Left ventricle myocardium inferior (tissue), 1 donor: ENCODE measurements at regions not wholly inside any gene's neighbourhood (a gene's known extent, or its start where the extent isn't known, plus 50 kb on each side); places are given as distances from the start of the nearest gene placed in this dataset.

ENCODE experiments used
- DNase-seq: peaks from one replicate; pipeline ENCODE4 v3.0.0-alpha.2; 2020
- H3K27ac ChIP-seq: fragments of 200-600 bp; replicated peaks from 2 replicates; pipeline ENCODE4 v1.8.0; 2021
- H3K27me3 ChIP-seq: fragments of 200-600 bp; 2 replicates; pipeline ENCODE4 v1.8.0; 2021; ENCODE audit warnings: low read depth
- H3K36me3 ChIP-seq: fragments of 200-600 bp; 2 replicates; pipeline ENCODE4 v1.8.0; 2021
- H3K4me1 ChIP-seq: fragments of 200-600 bp; 2 replicates; pipeline ENCODE4 v1.8.0; 2021
- H3K4me3 ChIP-seq: fragments of 200-600 bp; 2 replicates; pipeline ENCODE4 v1.8.0; 2021; ENCODE audit warnings: mild to moderate bottlenecking, moderate library complexity
- H3K9me3 ChIP-seq: fragments of 200-600 bp; replicated peaks from 2 replicates; pipeline ENCODE4 v1.8.0; 2021
- intact Hi-C: fragments of 100-400 bp; cut with micrococcal nuclease; formaldehyde crosslinking; loops from one replicate; pipeline ENCODE4 v1.11.0; 2022
- TF ChIP-seq, protein P1 (sequence below): fragments of 200-600 bp; IDR thresholded peaks from 2 replicates; pipeline ENCODE4 v1.8.0; 2021; ENCODE audit warnings: antibody characterized with exemption, mild to moderate bottlenecking, borderline replicate concordance
- donor health status: DM: no; HTN: yes; CAD: no; lungs with severe emphysema.

DNA sequence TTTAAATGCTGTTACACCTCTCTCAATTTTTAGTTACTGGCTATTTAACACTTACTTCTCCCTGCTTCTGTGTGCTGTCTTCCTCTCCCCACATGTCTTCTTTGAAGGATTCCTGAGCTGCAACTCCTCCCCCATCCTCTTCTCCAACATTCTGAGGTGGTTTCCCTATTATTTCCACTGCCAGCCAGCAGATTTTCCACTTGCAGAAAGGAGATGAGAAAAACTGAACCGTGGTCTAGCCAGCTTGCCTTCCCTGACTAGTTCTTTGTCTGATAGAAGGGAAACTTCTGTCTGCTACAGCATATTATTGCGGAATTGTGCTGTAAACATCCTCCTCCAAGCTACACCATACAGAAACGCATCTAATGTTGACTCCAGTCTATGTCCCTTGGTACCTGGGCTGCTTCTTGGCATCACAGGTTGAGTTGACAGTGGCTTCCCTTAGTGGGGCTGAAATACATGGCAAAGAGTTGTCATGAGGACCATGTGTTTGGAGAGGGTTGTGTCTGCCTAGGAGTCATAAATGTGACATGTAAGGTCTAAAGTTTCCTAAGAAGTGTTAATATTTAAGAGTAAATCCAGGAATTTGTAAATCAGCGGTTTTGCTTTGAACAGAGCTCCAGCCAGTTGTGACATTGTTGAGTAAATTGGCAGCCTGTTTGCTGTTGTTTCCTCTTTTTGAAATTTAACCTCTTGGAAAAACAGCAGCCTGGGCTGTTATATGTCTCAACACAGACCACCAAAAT, 68.3 kb upstream of the RND3 start:
- no peaks in the 10 kb centered on the region for H3K27me3 ChIP-seq
- no peak overlapping the region for H3K4me3 ChIP-seq
- intact Hi-C loops: no loop called here
- no peaks in the 10 kb centered on the region for H3K4me1 ChIP-seq
- TF ChIP-seq, protein P1, sequence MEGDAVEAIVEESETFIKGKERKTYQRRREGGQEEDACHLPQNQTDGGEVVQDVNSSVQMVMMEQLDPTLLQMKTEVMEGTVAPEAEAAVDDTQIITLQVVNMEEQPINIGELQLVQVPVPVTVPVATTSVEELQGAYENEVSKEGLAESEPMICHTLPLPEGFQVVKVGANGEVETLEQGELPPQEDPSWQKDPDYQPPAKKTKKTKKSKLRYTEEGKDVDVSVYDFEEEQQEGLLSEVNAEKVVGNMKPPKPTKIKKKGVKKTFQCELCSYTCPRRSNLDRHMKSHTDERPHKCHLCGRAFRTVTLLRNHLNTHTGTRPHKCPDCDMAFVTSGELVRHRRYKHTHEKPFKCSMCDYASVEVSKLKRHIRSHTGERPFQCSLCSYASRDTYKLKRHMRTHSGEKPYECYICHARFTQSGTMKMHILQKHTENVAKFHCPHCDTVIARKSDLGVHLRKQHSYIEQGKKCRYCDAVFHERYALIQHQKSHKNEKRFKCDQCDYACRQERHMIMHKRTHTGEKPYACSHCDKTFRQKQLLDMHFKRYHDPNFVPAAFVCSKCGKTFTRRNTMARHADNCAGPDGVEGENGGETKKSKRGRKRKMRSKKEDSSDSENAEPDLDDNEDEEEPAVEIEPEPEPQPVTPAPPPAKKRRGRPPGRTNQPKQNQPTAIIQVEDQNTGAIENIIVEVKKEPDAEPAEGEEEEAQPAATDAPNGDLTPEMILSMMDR: no peak
- H3K36me3 ChIP-seq: no peaks in the 10 kb centered on the region
- no peak for DNase-seq
- no peaks in the 10 kb centered on the region for H3K9me3 ChIP-seq
- no peak overlapping the region for H3K27ac ChIP-seq

DNA sequence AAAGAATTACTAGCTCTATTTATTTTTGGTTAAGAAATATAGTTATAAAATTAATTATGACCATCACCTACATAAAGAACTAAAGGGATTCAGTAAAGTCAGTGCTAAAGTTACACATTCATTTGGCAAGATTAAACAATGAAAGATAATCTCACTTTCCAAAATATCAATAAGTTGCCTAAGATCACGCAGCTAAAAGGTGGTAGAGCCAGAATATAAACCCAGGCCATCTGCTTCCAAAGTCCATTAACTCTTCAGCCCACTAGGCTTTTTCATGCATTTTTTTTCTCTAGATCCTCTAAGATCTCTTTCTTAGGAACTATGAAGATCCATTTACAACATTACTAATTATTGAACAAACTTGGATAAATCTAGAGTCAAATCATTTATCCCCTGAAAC, 66.6 kb upstream of the RND3 start:
- TF ChIP-seq, protein P1: no peak
- Histone ChIP-seq H3K36me3 (no peaks in the 10 kb centered on the region), H3K4me1 (no peaks in the 10 kb centered on the region), H3K27ac (no peak overlapping the region), H3K27me3 (no peaks in the 10 kb centered on the region), H3K4me3 (no peak overlapping the region), H3K9me3 (no peaks in the 10 kb centered on the region)
- DNase-seq: no peak
- intact Hi-C loops: no loop called here

DNA sequence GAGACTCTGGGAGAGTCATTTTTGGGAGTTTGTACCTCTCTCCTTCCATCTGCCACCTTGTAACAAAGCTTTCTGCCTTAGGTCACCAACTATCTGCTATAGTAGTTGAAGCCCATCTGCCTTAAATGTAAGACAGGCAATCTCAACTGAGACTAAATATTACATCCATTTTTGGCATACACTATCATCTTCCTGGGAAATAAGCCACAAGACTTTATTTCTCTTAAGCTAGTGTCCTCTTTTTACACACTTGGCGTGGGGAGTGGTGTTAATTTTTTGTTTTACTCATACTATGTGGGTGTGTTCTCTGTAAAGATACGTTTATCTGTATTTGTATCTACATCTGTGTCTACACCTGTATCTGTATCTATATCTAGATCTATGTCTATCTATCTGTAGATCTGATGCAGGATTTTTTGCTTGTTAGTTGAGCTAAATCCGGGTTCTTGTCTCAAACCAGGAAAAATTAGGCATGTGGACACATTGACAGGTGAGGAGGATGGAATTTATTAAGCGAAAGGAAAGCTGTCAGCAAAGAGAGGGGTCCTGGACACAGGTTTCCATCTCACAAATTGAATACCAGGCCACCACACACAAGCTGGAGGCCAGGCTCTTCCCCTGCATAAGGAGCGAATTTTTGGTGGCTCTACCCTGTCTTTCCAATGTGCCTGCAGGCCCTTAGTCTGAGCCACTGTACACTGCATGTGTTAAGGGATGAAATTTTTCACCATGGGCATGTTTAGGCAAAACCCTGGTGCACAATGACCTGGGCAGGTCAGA, 64.8 kb upstream of the RND3 start:
- H3K27me3 ChIP-seq: no peaks in the 10 kb centered on the region
- TF ChIP-seq, protein P1: no peak
- intact Hi-C loops: no loop called here
- no peak overlapping the region for H3K4me3 ChIP-seq
- H3K36me3 ChIP-seq: no peaks in the 10 kb centered on the region
- H3K9me3 ChIP-seq: no peaks in the 10 kb centered on the region
- H3K4me1 ChIP-seq: no peaks in the 10 kb centered on the region
- no peak for DNase-seq
- no peak overlapping the region for H3K27ac ChIP-seq

DNA sequence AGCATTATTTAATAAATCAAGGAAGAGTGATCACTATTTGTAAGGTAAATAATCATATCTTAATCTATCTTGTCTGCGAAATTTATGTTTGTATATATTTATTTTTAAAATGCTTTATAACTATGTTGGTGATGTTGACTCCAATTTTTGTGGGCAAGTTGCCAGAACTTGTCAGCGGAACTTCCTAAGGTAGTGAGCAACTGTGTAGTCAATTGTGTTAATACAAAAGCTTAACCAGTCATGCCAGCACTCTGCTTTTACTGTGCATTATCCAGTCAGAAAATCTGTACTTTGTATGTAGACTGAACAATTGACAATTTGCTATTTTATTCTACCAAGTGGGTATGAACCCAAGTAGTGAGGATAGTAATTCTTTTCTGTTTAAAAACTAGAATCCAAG, 61.9 kb upstream of the RND3 start:
- intact Hi-C loops: no loop called here
- TF ChIP-seq, protein P1: no peak
- Histone ChIP-seq H3K27ac (no peak overlapping the region), H3K36me3 (no peaks in the 10 kb centered on the region), H3K9me3 (no peaks in the 10 kb centered on the region), H3K4me1 (no peaks in the 10 kb centered on the region), H3K4me3 (no peak overlapping the region), H3K27me3 (no peaks in the 10 kb centered on the region)
- no peak for DNase-seq

DNA sequence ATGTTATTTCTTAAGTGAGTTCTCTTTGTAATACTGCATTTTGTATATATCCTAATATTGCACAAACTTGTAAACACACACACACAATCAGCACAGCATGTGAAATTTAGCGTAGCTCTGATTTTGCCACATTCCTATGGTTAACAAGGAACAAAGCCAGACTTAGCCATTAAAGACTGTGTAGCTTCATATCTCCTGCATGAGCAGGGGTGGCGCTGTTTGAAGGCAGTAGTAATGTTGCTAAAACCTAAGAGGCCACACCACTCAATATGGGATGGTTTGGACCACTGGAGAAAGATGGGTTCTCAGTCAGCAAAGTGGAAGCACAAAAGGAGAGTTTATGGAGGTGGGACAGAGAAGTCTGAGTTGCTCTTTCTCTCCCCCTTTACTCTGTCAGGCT, 61.1 kb upstream of the RND3 start:
- no peak overlapping the region for H3K4me3 ChIP-seq

More for the DNA sequence above, 61.1 kb upstream of the RND3 start:
- H3K36me3 ChIP-seq: no peaks in the 10 kb centered on the region
- H3K27ac ChIP-seq: no peak overlapping the region
- no peaks in the 10 kb centered on the region for H3K27me3 ChIP-seq
- no peaks in the 10 kb centered on the region for H3K4me1 ChIP-seq
- TF ChIP-seq, protein P1: peak; percentile 26
- no peak for DNase-seq
- intact Hi-C loops: no loop called here
- H3K9me3 ChIP-seq: no peaks in the 10 kb centered on the region
